ENCODE measurements at regions not wholly inside any gene's neighbourhood (a gene's known extent, or its start where the extent isn't known, plus 50 kb on each side); places are given as distances from the start of the nearest gene placed in this dataset.

- ATAC-seq (ENCODE audit: low FRiP score in 2 of 2) = peak in 1 of 2 donors; percentile 68
- DNase-seq = peak in 1 of 2 donors; percentile 13
- 81 to 86% methylated on average over 10 of the region's 10 CpGs for whole genome bisulfite sequencing, 2 donors
- H3K9me3 ChIP-seq = no peaks in the 10 kb centered on the region
- TF ChIP-seq CTCF (IDR thresholded peaks at IDR 0.05) (no peak), EP300 (IDR thresholded peaks at IDR 0.05) (no peak), POLR2A (IDR thresholded peaks at IDR 0.05) (no peak), POLR2AphosphoS5 (IDR thresholded peaks at IDR 0.05) (no peak)
- H3K27me3 ChIP-seq = no peaks in the 10 kb centered on the region
- no peaks in the 10 kb centered on the region for H3K4me1 ChIP-seq
- peak overlapping the region in 1 of 4 donors; percentile 21 for H3K27ac ChIP-seq
- no peak overlapping the region for H3K4me3 ChIP-seq
- H3K36me3 ChIP-seq = no peaks in the 10 kb centered on the region
Observed at GRCh38 chr7:41917-42565, 150.3 kb upstream of the FAM20C start.

DNA sequence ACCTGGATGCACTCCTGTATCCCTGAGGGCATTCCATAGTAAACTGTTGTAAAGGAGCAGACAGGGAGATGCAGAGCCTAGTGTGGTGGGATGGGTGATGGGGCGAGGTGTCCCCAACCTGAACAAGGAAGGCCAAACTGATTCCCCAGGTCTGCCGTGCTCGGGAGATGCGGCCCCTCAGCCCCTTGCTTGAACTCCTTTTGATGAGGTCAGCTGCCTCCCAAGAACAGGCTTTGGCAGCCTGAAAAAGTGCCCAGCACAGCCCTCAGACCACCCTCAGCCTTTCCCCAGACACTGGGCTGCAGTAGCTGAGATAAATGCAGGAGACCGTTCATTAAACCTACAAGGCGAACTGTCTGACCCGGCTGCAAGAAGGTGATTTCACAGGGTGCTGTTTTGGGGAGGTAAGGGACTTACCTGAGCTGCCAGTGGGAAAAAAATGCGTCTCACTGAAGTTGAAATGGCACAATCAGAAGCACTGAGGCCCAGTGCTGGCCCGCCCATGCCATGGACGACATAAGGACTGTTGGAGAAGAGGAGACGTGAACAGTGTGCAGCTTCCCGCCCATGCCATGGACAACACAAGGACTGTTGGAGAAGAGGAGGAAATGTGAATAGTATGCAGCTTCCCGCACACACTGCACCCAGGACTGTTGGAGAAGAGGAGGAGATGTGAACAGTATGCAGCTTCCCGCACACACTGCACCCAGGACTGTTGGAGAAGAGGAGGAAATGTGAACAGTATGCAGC lies 148.4 kb upstream of the FAM20C start:
- peak in 1 of 2 donors; percentile 16 for DNase-seq
- WGBS, 2 donors = 86 to 90% methylated on average over 8 to 14 of the region's 14 CpGs
- no peaks in the 10 kb centered on the region for H3K4me1 ChIP-seq

GRCh38 chr7:44541-44896 lies 147.9 kb upstream of the FAM20C start:
- H3K36me3 ChIP-seq = no peaks in the 10 kb centered on the region
- H3K4me1 ChIP-seq = no peaks in the 10 kb centered on the region
- DNase-seq = peak in 1 of 2 donors; percentile 15
- ATAC-seq (ENCODE audit: low FRiP score in 2 of 2) = no peak
- H3K27ac ChIP-seq = no peak overlapping the region
- no peaks in the 10 kb centered on the region for H3K27me3 ChIP-seq
- 82% methylated on average over 12 of the region's 12 CpGs for WGBS, 2 donors
- TF ChIP-seq POLR2A (IDR thresholded peaks at IDR 0.05) (no peak), POLR2AphosphoS5 (IDR thresholded peaks at IDR 0.05) (no peak), CTCF (IDR thresholded peaks at IDR 0.05) (no peak), EP300 (IDR thresholded peaks at IDR 0.05) (no peak)
- no peaks in the 10 kb centered on the region for H3K9me3 ChIP-seq
- no peak overlapping the region for H3K4me3 ChIP-seq

More for the DNA sequence above, 148.4 kb upstream of the FAM20C start:
- no peak for ATAC-seq (ENCODE audit: low FRiP score in 2 of 2)
- Histone ChIP-seq H3K36me3 (no peaks in the 10 kb centered on the region), H3K4me3 (no peak overlapping the region), H3K9me3 (no peaks in the 10 kb centered on the region), H3K27ac (no peak overlapping the region), H3K27me3 (no peaks in the 10 kb centered on the region)
- no peak for TF ChIP-seq POLR2A (IDR thresholded peaks at IDR 0.05)
- TF ChIP-seq CTCF (IDR thresholded peaks at IDR 0.05) = no peak
- no peak for TF ChIP-seq POLR2AphosphoS5 (IDR thresholded peaks at IDR 0.05)
- TF ChIP-seq EP300 (IDR thresholded peaks at IDR 0.05) = no peak

- DNase-seq (peak in 1 of 2 donors; percentile 11), ATAC-seq (ENCODE audit: low FRiP score in 2 of 2) (no peak)
- 68 to 72% methylated on average over 14 of the region's 14 CpGs for WGBS, 2 donors
- TF ChIP-seq EP300 (IDR thresholded peaks at IDR 0.05) = no peak
- TF ChIP-seq CTCF (IDR thresholded peaks at IDR 0.05) = no peak
- no peak for TF ChIP-seq POLR2A (IDR thresholded peaks at IDR 0.05)
- TF ChIP-seq POLR2AphosphoS5 (IDR thresholded peaks at IDR 0.05) = no peak
- no peak overlapping the region for H3K4me3 ChIP-seq
- H3K4me1 ChIP-seq = no peaks in the 10 kb centered on the region
- no peaks in the 10 kb centered on the region for H3K9me3 ChIP-seq
- H3K27ac ChIP-seq = no peak overlapping the region
- H3K27me3 ChIP-seq = no peaks in the 10 kb centered on the region
- no peaks in the 10 kb centered on the region for H3K36me3 ChIP-seq
Observed at GRCh38 chr7:45106-46090, 147.0 kb upstream of the FAM20C start.
